NCI-H82 (cell line): ENCODE measurements at regions not wholly inside any gene's neighbourhood (a gene's known extent, or its start where the extent isn't known, plus 50 kb on each side); places are given as distances from the start of the nearest gene placed in this dataset.
"Not testable (repeated sequence)": the region's sequence is repeated elsewhere in the genome, so short reads cannot be mapped to it uniquely, and the experiment has no call there.

Experiments
- DNase-seq: peaks from one replicate; lab custom pipeline; 2025; lab: John Stamatoyannopoulos, UW

DNA sequence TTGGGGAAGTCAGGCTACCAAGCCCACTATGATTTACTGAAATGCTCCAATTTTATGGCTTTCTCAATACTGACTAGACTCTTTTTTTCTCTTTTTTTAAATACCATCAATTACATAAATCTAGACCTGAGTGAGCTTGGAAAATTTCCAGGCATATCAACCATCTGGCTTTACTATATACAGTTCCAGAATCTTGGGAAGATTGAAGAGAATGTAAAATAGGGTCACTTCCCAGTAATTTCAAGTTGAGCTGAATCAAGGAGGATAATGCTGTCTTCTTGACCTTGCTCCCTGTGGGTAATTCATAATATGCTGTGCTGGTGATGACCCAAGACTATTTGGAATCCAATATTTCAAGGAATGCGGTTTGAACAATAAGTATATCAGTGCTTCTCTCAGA lies 108.1 kb downstream of the MAP3K21 start:
- DNase-seq, result no peak

DNA sequence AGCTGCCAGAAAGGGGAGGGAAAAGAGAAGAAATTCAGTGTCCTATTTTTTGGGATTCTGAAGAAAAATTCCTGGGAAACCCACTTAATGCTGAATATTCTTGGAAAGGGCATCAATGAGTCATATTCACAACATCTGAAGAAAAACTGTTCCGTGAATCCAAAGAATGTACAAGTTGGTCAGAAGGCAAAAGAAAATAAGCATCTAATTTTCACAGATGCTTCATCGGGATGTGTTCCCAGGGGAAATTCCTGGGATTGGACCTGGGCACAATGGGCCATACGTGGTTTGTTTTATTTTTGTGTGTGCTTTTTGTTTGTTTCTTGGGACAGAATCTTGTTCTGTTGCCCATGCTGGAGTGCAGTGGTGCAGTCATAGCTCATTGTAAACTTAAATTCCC lies 112.2 kb downstream of the MAP3K21 start:
- no peak for DNase-seq

DNA sequence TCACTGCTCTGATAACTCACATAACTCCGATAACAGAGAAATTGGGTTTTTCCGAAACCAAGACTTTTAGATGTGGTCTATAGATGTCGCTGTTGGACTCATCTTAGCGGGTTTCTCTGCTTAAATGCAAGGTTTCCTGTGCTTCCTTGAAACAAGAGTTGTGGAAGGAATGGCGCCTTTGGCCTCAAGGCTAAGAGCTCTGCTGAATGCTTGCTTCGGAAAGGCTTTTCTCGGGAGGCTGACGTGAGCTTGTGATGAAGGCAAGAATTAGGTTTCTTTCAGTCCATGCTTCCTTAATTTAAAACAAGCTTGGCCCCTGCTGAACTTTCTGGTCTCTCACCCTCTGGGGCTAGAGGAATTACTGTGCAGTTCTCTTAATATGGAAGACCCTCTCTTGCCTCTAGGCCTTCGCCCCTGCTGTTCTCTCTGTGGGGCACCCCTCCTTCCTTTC lies 113.5 kb downstream of the MAP3K21 start:
- DNase-seq, result peak; percentile 80

DNA sequence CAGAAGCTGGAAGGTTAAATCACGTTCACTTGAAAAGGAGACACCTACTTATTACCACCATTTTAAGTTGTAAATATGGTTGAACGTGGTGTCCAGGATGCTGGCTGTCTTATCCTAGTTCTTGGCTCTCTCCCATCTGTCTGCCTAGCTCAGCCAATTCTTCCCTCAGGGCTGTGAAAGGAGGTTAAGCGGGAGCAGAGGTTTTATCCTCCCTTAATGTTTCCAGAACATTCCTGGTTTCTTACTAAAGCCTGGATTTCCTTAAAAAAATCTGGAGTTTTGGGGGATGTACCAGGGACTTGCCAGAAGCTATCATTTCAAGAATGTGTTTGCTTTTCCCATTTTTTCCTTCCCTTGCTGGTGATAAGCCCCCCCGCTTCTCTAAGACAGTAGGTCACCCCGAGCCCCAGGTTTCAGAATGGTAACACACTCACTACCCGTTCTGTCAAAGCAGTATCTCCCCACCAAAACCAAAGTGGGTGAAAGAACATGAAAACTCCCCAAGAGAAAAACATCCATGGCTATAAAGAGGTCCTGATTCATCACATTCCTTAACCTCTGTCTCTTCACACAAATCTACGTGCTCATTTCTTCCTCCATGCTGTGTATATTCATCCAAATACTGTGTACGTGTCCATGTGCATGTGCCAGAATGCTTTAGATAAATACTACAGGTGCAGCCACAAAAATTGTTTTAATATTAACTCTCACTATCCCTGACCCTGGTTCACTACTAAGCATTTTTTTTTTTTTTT lies 114.7 kb downstream of the MAP3K21 start:
- no peak for DNase-seq

DNA sequence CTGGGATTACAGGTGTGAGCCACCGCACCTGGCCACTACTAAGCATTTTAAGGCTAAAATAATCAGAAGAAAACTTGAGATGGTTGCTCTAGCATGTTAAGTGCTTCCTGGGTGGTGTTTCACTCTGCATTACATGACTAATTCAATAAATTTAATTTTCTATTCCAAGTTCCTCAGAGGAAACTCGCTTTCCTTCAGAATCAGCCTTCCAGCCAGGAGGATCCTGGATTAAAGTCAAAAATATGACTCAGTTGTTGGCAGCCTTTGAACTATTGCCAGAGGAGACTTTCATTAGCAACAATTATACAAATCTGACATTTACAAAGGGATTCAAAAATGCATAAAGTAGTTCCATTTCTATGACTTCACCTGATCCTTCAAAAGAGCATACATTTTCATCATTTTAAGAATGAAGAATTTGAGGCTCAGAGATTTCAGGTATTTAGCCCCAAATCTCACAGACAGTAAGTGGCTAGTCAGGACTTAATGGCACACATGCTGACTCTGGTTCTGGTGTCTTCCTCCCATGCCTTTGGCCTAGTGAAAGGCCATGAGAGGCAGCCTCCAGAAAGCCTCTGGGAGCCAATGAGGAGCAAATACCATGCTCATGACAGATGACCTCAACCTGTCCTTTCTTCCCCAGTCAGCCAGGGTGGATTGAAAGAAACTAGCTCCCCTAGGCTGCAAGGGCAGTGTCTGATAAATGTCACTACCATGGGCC lies 115.7 kb downstream of the MAP3K21 start:
- no peak for DNase-seq

DNA sequence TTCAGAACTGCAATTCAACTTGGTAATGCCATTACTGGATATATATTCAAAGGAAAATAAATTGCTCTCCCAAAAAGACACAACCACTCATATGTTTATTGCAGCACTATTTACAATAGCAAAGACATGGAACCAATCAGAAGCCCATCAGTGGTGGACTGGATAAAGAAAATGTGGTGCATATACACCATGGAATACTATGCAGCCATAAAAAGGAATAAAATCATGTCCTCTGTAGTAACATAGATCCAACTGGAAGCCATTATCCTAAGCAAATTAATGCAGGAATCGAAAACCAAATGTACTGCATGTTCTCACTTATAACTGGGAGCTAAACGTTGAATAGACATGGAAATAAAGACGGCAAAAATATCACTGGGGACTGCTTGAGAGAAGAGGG lies 117.0 kb downstream of the MAP3K21 start:
- DNase-seq, result no peak

DNA sequence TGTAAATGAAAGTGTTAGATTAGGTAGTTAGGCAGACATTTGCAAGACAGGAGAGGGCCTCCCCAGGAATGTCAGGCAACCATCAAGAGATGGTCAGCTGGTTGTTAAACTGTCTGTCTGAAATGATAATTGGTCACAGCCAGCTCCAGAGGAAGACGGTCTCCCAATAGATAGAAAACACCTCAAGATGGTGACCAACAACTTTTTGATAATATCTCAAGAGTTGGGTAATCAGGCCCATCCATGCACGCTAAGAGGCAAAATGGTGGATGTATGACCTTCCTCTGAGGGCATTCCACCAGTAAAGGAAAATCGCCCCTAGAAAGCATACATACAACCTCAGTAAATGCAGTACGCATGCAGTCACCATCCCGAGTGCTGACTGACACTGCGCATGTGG lies 118.2 kb downstream of the MAP3K21 start:
- no peak for DNase-seq

DNA sequence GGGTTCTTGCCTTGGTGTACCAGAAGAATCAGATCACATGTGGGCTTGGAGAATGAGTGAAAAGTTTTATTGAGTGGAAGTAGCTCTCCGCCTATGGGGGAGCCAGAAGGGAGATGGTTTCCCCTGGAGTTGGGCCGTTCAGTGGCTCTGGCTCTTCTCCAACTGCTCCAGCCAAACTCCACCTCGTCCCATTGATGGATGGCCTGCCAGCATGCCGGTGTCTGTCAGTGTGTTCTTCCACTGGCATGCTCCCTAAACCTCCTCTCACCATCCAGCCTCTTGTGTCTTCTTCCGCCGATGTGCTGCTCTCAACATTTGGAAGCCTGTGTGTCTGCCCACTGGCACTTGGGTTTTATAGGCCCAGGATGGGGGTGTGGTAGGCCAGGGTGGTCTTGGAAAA lies 119.4 kb downstream of the MAP3K21 start:
- DNase-seq, result no peak

DNA sequence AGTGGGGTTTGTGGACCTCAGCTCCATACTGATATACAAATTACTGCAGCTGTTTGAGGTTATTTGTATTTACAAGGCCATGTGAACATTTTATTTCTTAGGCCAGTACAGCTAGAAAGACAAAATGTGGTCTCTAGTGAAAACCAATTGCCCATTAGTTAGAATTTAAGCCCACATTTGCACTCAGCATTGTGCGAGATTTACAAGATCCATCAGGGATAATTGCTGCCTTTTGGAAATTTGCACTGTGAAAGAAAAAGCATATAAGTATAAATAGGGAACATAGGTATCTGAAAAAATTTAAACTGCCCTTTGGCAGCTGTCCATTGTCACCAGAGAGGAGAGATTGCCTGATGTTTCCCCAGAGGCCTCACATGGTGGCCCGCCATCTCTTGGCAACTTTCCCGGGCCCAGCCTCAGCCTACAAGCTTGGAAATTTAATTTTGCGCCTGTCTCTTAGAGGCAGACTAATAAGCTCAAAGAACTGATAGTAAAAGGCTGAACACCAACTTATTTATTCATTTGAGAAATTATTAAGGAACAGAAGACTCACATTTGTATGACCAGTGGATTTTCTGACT lies 120.7 kb downstream of the MAP3K21 start:
- DNase-seq, result no peak

DNA sequence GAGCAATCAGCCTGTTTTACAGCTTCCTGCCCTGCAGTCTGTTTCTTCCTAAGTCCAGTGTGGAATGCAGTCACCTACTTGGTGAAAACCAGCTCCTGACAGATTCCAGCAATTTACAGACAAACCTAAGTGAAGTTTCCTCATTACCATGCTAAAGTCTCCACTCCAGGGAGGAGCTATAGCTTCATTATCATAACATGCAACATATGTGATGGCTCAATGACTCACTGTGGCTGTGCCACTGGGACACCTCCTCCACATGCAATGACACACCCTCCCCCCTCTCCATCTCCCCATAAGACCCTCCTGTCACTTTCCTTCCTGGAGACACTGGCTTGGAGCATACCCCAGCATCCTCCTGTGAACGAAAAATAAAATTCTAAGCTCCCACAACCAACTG lies 125.2 kb downstream of the MAP3K21 start:
- no peak for DNase-seq

DNA sequence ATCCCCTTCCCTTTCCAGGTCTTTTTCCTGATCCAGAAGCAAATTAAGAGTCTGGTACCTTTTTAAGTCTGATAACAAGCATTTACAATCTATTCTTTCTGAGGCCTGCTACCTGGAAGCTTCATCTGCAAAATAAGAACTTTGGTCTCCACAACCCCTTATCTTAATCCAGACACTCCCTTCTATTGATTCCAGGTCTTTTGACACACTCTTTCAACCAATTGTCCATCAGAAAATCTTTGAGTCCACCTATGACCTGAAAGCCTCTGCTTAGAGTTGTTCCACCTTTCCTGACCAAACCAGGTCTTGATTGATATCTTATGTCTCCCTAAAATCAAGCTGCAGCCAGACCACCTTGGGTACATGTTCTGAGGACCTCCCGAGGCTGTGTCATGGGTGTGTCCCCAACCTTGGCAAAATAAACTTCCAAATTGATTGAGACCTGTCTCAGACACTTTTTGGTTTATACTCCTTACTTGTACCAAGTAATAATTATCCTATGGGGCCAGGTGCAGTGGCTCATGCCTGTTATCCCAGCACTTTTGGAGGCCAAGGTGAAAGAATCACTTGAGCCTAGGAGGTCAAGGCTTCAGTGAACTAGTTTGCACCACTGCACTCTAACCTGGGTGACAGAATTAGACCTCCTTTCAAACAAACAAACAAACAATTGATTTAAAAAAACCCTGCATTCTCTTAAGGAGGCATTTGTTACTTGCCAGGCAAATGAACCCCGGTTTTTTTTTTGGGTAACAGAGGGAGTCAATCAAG lies 126.1 kb downstream of the MAP3K21 start:
- DNase-seq, result no peak

DNA sequence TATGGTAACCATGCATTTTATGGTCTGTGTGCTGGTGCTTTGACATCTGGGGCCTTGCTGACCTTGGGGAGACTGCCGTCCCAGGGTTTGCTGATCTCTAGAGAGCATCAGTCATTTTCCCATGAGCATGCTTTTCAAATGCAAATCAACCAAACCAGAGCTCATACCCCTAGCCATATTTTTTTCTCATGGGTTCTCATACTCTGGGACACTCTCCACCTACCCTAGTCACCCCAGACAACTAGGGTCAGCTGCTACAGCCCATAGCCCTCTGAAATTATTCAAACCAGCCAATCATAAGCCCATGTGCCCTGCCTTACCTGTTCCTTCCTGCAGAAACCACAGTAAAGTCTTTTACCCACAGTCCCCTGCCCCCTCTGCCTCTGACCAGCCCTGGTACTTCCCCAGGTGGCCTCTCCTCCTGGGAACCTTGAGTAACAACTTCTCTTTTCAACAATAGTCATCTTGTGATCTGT lies 132.0 kb downstream of the MAP3K21 start:
- no peak for DNase-seq

DNA sequence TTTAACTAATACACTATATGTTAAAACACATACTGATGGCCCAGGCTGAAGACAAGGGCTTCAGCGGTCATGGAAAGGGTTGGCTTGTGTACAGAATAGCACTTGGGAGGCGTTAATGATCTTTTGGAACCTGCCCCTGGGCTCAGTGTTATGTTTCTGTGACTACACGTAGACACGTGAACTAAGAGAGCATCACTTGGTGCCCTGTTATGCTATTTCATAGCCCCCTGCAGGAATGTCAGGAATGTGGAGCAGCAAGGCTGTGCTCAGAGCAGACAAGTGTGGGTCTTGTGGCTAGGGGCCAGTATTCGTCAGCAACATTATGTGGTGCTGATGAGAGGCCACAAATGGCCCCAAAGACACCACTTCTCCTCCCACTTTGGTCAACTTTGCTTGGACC lies 132.4 kb downstream of the MAP3K21 start:
- DNase-seq, result no peak

DNA sequence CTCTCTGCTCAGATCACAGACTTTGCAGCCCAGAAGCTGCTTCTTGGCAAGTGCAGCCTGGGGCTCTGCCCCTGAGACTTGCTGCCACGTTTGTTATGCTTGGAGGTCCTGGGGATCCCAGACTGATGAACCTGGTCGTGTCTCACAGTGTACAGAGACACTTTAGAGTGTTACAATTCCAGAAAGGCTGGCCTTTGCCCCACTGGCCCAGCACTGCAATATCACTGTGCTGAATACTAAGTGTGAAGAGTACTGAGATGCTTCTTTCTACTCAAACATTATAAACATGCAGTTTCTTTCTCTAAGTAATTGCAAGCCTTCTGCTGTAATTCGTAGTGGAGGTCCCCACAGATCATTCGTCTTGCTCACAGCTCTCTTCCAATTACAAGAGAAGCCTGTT lies 133.2 kb downstream of the MAP3K21 start:
- DNase-seq, result no peak

DNA sequence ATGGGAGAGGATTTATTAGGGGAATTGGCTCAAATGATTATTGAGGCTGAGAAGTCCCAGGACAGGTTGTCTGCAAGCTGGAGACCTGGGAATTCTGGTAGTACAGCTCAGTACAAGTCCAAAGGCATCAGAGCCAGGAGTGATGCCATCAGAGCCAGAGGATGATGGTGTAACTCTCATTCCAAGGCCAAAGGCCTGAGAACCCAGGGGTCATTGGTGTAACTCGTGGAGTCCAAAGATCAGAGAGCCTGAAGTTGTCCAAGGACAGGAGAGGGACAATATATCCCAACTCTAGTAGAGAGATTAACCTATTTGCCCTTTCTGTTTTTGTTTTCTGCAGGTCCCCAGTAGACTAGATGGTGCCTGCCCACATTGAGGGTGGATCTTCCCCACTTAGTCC lies 134.3 kb downstream of the MAP3K21 start:
- no peak for DNase-seq

DNA sequence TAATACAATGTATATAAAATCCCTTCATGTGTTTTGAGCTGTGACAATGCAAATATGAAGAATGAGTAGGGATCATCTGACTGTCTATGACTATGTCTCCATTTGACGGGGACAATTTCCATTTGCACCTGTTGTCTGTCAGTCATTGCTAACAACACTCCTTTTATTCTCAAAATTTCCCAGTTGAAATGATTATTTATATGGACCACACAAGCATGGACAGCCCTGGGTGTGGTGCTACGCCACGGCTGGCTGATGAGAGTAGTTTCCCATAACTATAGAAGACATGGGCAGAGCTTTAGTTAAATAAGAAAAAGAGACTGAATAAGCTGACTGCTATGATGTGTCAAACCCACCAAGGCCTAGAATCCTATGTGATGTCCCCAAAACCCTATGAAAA lies 135.8 kb downstream of the MAP3K21 start:
- no peak for DNase-seq

DNA sequence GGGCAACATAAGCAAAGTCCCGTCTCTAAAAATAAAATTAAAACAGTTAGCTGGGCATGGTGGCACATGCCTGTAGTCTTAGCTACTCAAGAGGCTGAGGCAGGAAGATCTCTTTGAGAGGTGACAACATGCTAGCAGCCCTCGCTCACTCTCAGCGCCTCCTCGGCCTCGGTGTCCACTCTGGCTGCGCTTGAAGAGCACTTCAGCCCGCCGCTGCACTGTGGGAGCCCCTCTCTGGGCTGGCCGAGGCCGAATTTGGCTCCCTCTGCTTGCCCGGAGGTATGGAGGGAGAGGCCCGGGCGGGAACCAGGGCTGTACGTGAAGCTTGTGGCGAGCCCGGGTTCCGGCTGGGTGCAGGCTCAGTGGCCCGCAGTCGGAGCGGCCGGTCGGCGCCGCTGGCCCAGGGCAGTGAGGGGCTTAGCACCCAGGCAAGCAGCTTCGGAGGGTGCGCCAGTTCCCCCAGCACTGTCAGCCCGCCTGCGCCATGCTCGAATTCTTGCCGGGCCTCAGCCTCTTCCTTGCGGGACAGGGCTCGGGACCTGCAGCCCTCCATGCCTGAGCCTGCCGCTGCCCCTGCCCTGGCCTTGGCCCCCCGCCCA lies 138.3 kb downstream of the MAP3K21 start:
- no peak for DNase-seq

DNA sequence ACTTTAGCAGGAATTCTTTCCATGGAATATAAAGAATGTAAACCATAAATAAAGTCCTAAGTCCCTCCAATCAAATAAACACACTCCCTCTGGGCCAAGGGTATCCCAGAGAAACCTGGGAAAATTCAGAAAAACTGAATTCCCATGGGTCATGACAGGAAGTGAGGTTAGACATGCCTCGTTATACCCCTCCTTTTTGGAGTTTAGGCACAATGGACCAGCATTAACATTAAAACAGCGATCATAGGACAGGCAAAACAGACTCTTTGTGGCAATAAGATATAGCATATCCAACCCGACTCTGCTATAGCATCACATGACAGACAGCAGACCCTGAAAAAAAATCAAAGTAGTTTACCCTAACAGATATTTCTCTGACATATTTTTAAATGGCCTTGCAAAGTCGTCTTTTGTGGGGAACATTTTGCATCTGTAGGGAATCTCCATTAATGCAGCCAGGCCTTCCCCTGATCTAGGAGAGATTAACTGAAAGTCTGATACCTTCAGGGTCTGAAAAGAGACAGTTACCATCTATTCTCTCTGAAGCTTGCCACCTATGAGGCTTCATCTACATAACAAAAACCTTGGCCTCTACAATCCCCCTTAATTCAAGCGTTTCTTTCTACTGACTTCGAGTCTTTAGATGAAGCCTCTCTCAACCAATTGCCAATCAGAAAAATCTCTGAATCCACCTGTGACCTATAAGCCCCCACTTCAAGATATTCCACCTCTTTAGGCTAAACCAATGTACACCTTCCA lies 143.0 kb upstream of the KCNK1 start:
- DNase-seq, result no peak

DNA sequence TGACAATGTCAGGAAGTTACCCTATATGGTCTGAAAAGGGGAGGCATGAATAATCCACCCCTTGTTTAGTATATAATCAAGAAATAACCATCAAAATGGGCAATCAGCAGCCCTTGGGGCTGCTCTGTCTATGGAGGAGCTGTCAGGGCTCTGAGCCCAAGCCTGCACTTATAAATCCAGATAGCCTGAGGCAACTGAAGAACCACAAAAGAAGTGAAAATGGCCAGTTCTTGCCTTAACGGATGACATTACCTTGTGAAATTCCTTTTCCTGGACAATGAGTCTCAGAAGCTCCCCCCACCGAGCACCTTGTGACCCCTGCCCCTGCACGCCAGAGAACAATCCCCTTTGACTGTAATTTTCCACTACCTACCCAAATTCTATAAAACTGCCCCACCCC lies 142.1 kb upstream of the KCNK1 start:
- DNase-seq, result not testable (repeated sequence)

DNA sequence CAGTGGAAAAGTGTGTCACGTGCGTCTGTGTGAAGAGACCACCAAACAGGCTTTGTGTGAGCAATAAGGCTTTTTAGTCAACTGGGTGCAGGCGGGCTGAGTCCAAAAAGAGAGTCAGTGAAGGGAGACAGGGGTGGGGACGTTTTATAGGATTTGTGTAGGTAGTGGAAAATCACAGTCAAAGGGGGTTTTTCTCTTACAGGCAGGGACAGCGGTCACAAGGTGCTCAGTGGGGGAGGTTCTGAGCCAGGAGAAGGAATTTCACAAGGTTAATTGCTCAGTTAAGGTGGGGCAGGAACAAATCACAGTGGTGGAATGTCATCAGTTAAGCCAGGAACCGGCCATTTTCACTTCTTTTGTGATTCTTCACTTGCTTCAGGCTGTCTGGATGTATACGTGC lies 141.1 kb upstream of the KCNK1 start:
- DNase-seq, result not testable (repeated sequence)

DNA sequence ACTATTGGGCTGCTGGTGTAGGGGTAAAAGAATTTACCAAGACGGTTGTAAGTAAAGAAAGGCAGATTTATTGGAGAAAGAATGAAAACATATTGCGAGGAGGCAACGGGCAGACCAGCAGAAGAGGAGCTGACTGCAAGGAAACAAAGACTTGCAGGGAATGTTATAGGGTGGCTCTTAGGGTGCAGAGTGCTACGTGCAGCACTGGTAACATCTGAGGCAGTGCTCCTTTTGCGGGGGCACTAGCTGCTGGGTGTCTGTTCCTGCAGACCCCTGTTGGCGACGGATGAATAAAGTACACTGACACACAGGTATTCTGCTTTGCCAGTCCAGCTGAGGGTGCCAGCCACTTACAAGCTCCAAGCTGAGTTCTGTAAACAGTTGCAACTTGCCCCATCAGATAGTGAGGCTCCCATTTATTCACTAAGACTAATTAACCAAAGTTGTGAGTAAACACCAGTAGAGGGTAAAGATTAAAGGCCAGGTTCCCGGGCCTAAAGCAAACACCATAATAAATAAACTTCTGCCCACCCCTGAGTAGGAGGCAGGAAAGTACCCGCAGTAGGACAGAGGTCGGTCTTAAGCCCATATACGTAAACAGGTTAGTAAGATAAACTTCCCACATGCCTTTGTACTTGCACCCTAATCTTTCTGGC lies 140.2 kb upstream of the KCNK1 start:
- DNase-seq, result no peak
